COR-L47 (cell line): ENCODE measurements at regions not wholly inside any gene's neighbourhood (a gene's known extent, or its start where the extent isn't known, plus 50 kb on each side); places are given as distances from the start of the nearest gene placed in this dataset.

ENCODE experiments used
- DNase-seq: peaks from one replicate; lab custom pipeline; 2025; lab: John Stamatoyannopoulos, UW

GRCh38 chrX:13147733-13148132, 103.3 kb upstream of the FAM9C start:
- no peak for DNase-seq

DNA sequence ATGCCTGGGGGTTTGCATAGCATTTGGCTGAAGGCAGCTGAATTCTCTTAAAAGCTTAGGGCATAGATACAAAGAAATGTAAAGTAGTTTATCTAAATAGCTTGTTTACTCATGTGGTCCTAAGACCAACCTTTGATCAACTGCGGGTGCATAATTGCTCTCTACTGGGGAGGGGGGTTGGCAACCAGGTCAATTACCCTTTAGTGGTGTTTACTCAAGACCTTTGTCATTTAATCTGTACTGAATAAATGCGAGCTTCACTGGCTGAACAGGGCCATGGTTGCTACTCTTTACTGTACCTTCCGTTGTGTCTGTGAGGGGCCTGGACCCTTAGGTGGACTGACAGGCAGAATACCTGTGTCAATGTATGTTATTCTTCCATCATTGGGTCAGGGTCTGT, 102.7 kb upstream of the FAM9C start:
- no peak for DNase-seq

GRCh38 chrX:13144927-13145655, 100.7 kb upstream of the FAM9C start:
- DNase-seq, result no peak

DNA sequence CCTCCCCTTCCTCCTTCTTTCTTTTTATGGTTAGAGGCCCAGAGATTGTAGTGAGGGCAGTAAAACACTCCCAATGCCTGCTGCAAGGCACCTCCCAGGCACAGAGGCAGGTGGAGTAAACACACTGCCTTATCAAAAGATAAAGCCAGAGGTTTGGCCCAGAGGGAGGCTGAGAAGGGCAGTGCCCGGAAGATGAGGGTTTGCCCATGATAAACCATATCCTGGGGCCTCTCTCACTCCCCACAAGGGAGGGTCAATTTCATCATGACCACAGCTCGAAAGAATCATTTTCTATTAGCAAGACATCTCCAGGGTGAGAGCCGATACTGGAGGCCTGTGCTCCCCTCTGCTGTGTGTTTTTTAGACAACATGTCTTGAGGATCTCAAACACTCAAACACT, 98.5 kb upstream of the FAM9C start:
- no peak for DNase-seq

DNA sequence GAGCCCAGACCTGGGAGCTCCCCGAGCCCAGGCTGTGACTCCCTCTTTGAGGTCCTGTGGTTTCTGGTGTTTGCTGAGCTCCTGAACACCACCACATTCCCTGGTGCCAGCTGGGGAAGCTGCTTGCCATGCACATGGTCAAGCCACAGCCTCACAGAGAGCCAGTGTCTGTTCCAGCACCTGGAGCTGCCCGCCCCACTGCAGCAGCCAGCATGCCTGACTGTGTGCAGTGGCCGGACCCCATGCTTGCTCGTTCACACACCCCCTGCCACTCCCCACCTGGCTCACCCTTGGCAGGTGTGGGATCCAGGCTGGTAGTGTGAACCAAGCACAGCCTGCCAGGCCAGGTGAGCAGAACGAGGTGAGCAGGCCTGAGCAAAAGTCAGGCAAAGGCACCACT, 95.6 kb upstream of the FAM9C start:
- no peak for DNase-seq

GRCh38 chrX:13131396-13132137, 87.1 kb upstream of the FAM9C start:
- DNase-seq, result no peak

GRCh38 chrX:13130816-13131215, 86.4 kb upstream of the FAM9C start:
- DNase-seq, result no peak

GRCh38 chrX:13128104-13128503, 83.7 kb upstream of the FAM9C start:
- DNase-seq, result no peak

GRCh38 chrX:13126775-13127174, 82.4 kb upstream of the FAM9C start:
- DNase-seq, result no peak

- no peak for DNase-seq
Observed at GRCh38 chrX:13125188-13125587, 80.8 kb upstream of the FAM9C start.

DNA sequence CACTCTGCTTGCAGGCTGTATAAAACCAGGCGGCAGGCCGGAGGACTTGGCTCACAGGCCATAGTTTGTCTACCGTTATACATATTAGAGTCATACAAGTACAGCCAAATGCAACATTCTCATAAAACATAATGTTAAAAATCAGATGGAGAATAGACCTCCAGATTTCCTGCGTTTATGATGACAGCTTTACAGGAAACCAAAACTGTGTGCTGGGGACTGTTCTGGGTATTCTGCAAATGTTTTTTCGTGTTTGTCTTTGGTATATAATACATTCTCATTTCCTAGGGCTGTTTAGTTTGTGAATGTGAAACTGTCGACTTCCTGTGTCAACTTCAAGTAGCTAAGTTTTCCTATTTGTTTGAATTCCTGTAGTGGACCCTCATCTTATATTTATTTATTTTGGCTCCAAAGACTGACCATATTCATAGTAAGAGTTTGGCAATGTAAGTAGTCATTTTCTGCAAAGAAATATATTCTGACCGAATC, 79.5 kb upstream of the FAM9C start:
- no peak for DNase-seq

DNA sequence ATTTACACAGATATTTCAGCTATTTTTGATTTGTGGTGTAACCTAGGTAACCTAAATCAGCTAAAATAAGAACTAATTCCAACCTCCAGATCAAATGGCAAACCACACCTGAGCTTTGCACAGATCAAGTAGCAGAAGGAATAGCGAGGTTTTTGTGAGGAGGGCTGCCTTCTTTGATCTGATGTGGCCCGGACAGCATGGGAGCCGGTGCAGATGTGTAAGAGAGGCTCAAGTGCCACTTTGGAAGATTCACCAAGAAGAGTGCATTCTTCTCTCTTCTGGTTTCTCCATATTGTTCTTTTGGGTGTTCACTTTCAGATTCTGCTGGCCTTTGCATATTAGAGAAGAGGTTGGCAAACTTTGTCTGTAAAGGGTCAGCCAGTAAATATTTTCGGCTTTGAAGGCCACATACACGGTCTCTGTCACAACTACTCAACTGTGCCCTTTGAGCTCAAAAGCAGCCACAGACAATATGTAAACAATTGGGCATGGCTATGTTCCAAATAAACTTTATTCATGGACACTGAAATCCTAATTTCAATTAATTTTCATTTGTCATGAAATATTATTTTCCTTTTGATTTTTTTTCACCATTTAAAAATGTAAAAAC, 78.9 kb upstream of the FAM9C start:
- DNase-seq, result no peak

- DNase-seq, result no peak
Observed at GRCh38 chrX:13121020-13121555, 76.7 kb upstream of the FAM9C start.

GRCh38 chrX:13120017-13120416, 75.6 kb upstream of the FAM9C start:
- DNase-seq, result no peak

- no peak for DNase-seq
Observed at GRCh38 chrX:13119386-13119785, 75.0 kb upstream of the FAM9C start.

DNA sequence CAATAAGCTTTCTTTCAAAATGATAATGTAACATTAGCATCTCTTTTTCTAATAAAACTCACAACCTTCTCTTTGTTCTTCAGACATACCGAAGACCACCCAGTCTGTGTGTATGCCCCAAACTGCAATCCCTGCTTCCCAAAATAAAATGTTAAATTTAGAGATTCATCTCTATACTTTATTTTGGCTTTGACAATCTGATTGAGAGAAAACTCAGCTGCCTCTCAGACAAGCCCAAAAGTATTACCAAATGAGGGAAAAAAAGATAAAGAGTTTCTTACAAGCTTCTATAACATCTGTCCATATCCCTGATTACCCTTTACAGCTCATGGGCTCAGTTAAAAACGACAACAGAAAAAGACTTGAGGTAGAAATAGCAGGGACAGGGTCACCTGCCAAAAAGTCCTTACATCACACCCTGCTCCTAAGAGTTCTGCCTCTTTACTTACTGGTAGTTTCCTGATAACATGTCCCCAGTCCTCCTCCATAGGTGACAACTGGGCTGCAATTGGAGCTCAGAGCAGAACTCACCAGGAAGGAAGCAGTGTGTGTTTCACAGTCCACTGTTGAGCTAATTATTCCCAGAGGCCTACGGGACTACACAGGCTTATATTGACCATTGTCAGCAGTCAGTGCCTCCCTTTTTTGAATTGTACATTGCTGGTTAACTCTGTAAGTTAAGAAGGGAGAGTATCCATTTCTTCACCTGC, 70.9 kb upstream of the FAM9C start:
- DNase-seq, result no peak

- no peak for DNase-seq
Observed at GRCh38 chrX:13112499-13112898, 68.1 kb upstream of the FAM9C start.

DNA sequence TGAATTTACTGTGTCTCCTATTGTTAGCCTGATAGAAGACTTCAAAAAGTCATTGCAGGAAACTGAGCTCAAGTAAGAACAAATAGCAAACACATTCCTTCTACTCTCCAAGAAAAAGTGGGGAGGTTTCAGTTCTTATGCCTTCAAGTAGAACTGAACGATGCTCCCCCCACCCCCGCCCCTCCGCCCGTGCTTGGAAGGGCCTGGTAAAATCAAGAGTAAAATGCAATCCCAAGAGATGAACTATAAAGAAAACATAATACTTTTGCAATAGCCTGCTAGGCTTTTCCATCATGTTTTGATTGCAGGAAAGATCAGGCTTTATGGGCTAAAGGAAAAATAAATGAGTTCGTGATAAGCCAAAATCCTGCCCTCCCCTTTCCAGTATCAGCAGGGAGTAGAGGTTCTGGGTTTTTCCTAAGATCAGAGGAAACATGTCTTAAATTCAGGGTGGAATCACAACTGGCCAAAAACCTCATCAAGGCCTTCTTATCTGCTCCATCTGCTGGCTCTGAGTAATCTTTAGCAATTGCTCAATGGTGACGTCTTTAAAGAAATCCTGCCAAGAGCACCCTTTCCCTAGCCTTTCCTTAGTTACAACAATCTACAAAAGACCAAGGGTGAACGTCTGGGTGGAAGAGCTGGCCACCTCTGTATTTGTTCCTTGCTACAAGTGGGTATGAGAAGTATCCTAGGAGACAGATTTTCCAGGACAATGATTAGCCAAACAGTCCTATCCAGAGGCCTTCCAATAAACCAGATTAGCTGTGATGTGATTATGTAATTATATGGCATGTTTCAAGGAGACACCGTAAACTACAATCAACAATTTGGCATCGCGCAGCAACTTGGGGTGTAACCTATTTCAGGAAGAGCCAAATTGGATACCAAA, 66.3 kb upstream of the FAM9C start:
- DNase-seq, result peak; percentile 34

- DNase-seq, result no peak
Observed at GRCh38 chrX:13109817-13110216, 65.4 kb upstream of the FAM9C start.

GRCh38 chrX:13103914-13104274, 59.5 kb upstream of the FAM9C start:
- no peak for DNase-seq

GRCh38 chrX:13103188-13103913, 58.9 kb upstream of the FAM9C start:
- DNase-seq, result no peak
